Anterior cingulate cortex (tissue), 58 donors: ENCODE measurements at regions not wholly inside any gene's neighbourhood (a gene's known extent, or its start where the extent isn't known, plus 50 kb on each side); places are given as distances from the start of the nearest gene placed in this dataset.

Experiments
- DNase-seq, 58 donors: peaks; one replicate each; lab custom pipeline; 2025; lab: John Stamatoyannopoulos, UW

DNA sequence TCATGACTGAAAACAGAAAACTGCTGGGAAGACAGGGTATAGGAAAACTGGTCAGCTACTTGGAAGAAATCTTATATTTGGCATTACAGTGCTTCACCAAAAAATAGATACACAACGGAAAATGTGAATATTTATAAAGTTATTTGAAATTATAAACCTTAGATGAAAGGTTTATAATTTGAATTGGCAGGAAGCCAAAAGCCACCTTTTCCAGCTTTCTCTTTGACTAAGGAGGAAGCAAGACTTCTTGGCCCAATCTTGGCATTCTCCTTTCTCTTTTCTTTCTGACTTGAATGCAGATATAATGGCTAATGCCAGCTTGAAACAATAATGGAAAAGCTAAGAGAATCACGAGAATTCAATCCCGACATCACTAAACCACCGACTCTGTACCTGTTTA, 196.5 kb upstream of the PIK3C3 start:
- DNase-seq: no peak

GRCh38 chr18:41756141-41756540, 198.9 kb upstream of the PIK3C3 start:
- DNase-seq: no peak

GRCh38 chr18:41754332-41754731, 200.7 kb upstream of the PIK3C3 start:
- no peak for DNase-seq

- DNase-seq: no peak
Measured at GRCh38 chr18:41753826-41754225, 201.2 kb upstream of the PIK3C3 start.

- no peak for DNase-seq
Measured at GRCh38 chr18:41752826-41753225, 202.2 kb upstream of the PIK3C3 start.

- DNase-seq: no peak
Measured at GRCh38 chr18:41751652-41752051, 203.4 kb upstream of the PIK3C3 start.

GRCh38 chr18:41751161-41751560, 203.9 kb upstream of the PIK3C3 start:
- DNase-seq: no peak

GRCh38 chr18:41747723-41748242, 207.3 kb upstream of the PIK3C3 start:
- DNase-seq: no peak

DNA sequence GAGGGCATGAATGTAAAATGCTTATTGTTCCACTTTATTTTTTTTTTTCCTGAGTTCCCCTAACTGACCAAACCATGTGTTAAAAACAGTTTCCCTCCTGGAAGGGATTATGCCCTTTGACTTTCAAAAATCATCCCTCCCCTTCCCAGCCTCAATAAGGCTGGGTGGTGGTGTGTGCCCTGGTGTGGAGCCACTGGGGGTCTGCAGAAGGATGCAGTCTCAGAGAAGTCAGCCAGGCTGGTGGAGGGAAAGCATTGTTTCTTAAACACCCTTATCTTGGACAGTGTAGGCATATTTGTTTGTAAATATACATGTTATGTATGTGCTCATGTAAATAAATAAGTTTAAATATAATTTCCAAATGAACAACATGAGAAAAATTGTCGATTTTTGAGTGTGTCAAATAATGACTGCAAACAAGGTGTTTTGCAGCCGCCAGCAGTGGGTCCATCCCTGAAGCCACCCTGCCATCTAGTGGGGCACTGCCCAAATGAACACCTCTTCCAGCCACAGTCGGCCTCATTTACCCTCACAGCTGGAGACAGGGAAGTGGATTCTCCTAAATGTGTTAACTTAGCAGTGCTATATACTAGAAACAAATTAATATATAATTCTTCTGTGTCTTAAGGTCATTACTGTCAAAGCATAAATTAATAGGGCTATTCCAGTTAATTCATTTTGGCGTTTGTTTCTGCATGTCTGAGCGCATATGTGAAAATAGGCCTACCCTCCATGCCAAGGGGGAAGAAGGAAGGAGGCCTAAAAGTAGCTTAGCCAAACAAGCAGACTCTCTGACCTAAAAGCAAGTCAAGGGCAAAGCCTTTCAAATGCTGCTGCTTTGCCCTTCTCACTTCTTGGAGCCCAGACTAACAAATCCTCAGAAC, 209.6 kb upstream of the PIK3C3 start:
- DNase-seq: peak in 51 of 58 donors; percentile 2 to 73 (median 21)

DNA sequence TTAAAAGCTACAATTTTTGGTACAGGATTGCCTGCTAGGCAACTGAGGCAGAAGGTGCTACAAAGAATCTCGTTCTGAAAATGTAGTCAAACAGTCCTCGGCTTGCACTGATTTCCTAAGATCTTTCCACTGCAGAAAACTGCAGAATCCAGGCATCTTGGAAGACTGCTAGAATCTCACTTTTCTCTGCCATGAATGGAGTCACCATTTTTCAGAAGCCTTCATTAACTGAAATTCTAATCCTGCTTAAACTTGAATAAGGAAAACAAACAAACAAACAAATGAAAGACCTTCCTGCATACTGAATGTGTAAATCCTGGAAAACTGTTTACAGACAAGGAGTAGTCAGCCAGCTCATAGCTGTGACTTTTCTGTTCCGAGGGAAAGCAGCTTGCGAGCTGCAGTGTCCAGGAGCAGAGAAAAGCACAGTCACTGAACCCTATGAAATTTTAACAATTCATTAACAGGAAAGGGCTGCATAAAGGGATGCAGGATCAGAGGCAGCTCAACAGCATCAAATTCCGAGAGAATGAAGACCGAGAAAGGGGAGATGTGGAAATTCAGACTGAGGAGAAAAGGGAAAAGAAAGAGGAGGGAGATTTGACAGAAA, 210.5 kb upstream of the PIK3C3 start:
- DNase-seq: peak in 5 of 58 donors; percentile 1 to 28 (median 5)

- no peak for DNase-seq
Measured at GRCh38 chr18:41737218-41737617, 217.8 kb upstream of the PIK3C3 start.

DNA sequence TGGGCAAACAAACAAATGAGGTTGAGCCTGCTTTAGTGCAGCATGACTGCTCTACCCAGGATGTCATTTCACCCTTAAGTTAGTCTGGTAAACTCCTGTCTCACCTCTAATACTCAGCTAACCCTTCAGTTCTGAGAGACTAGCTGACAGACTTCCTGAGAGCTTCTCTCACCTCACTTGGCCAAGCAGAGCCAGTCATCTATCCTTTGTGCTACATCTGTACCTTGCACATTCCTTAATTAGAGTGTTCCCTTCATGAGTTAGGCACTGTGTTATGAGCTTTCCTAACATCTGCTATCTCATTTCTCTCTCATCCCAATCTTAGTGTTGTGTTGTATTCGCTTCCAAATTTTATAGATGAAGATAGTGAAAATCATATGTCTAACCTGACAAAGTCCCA, 220.1 kb upstream of the PIK3C3 start:
- no peak for DNase-seq

DNA sequence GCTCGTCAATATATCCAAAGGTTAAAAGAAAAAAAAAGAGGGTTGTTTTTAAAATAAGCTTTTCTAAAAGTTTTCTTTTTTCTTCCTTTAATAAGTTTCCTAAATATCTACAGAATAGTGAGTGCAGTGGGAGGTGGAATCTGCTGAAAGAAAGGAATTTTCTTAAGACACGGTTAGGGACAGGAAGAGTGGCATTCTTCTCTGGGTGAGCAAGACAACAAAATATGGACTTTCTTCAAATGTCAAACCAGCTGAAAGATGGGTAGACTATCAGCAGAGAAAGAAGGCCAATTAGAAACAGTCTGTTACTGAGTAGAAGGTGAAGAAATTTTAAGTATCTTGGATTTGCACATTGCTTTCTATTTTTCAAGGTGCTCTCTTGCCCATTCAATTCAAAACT, 222.7 kb upstream of the PIK3C3 start:
- no peak for DNase-seq

DNA sequence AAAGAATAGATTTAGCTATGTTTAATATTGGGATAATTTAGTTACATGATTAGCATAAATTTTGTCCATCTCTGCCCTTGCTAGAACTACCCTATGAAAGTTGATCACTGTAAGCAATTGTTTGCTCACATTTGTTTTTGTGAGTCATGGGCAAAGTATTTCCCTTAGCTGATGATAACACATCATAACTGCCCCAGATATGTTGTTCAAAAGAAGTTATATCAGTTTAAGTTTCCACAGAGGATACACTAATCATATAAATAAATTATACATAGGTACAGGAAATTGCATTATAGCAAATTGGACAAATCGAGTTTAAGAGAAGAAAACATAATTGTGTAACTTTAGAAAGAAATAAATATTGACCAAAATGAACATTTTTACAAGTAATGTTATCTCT, 223.2 kb upstream of the PIK3C3 start:
- DNase-seq: no peak

DNA sequence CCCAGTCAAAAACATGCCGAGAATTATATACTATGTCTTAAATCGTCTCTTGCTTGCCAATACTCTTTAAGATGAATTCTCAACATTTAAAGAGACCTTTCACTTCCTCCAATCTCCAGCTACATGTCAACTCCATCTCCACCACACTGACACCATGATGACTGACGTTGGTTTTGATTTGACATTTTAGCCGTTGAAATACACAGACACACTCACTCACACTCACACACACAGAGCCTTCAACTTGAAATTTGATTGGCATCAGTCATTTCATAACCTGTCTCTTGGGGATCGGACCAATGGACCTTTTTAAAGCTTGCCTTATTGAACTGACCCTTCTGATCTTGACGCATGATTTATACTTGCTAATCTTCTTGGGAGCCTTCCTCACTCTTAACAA, 230.8 kb upstream of the PIK3C3 start:
- DNase-seq: no peak

DNA sequence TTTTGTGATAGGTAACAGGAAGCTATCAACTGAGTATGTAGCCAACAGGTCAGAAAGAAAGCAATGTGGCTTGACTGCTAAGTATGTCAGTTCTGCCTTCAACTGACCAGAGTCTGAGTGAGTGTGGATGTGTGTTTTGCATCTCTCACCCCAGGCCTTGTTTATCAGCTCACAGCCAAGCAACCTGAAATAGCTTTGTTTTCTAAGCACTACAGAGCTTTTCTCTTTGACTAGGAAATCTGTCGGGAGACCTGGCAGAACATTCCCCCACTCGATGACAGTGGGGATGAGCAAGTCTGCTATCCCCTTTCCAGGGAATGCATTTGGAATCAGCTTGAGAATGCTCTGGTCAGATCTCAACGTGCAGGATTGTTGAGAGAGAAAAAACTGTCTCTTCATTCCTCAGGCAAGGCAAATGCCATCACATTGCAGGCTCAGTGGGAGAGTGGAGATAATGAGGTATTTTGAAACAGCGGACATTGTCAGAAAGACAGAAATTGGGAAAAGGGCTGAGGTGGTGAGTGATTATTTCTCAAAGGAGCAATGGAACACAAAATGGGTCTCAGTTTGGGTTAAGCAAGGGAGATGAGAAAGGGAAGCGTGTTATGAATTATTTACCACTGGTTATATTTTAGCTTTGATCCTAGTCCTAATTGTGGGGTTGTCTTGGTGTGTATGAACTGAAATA, 233.8 kb upstream of the PIK3C3 start:
- DNase-seq: no peak

- no peak for DNase-seq
Measured at GRCh38 chr18:41720226-41720625, 234.8 kb upstream of the PIK3C3 start.

- DNase-seq: no peak
Measured at GRCh38 chr18:41719808-41720207, 235.2 kb upstream of the PIK3C3 start.

- no peak for DNase-seq
Measured at GRCh38 chr18:41714872-41715271, 240.2 kb upstream of the PIK3C3 start.

- DNase-seq: peak in 1 of 58 donors; percentile 4
Measured at GRCh38 chr18:41713969-41714825, 240.8 kb upstream of the PIK3C3 start.
